ENCODE measurements at regions not wholly inside any gene's neighbourhood (a gene's known extent, or its start where the extent isn't known, plus 50 kb on each side); places are given as distances from the start of the nearest gene placed in this dataset.

DNA sequence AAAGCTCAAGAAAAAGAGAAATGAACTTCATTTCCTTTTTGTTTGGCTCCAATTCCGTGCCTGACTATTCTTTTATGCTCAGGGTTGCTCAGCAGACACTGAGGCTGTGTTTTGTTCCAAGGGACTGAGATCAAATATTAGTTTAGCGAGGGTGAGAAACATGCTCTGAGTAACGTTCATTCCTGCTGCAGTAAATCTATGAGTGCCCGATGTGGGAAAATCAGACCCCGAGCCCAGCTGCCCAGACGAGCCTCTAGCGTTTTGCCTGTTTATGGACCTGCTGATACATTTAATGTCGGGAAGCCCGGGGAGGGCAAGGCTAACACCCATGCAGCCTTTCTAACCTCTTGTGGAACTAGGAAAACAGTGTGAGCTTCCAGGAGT is 119.2 kb downstream of the VAPA start:
- peaks cover 7% of the 10 kb centered on the region for H3K4me1 Mint-ChIP-seq (ENCODE audit: insufficient read depth, unreplicated experiment)
- intact Hi-C loops (cut with micrococcal nuclease) = no loop called here
- no peaks in the 10 kb centered on the region for H3K36me3 Mint-ChIP-seq (ENCODE audit: insufficient read depth, unreplicated experiment)
- ChIA-PET POLR2A (no interaction called here), CTCF (no interaction called here)
- no peaks in the 10 kb centered on the region for H3K9me3 Mint-ChIP-seq (ENCODE audit: unreplicated experiment)
- no peak overlapping the region for H3K27ac Mint-ChIP-seq (ENCODE audit: low read depth, unreplicated experiment)
- no peak for TF ChIP-seq CTCF (IDR thresholded peaks at IDR 0.05; ENCODE audit: unreplicated experiment)
- H3K4me3 Mint-ChIP-seq (ENCODE audit: unreplicated experiment) = no peak overlapping the region
- no TSS peak for BruUV-seq (replicated peaks)
- no peak for DNase-seq (ENCODE audit: unreplicated experiment)
- H3K27me3 Mint-ChIP-seq (ENCODE audit: insufficient read depth, unreplicated experiment) = no peaks in the 10 kb centered on the region

DNA sequence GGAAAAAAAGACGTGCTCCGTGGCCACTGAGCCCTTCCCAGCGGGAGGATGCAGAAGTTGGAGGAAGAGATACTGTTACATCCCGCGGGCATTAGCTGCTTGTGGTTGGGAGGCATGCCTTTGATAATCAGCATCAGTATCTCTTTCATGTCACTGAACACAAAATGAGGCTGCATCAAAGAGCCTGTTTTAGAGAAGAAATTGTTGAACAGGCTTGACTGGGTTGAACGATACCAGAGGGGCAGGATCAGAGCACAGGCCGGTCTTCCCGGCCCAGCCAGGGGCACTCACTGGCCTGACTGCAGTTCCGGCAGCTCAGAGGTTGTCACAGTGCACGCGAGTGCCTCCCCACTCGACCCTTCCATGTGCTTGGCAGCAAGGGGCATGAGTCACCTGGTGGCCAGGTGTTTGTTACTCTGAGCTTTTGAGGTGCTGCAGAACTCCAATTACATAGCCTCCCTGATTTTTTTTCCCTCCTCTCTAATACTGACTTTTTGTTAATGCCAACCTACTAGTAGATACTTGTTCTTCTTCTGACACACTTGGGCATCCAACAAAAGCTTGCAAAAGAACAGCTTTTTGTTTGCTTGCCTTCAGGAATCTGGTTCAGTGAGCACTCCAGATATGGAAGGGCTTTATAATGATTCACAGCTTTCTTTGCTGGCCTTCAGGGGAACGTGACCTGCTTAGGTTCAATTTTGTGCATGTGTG is 121.6 kb downstream of the VAPA start:
- no TSS peak for BruUV-seq (replicated peaks)
- H3K4me1 Mint-ChIP-seq (ENCODE audit: insufficient read depth, unreplicated experiment) = peaks cover 7% of the 10 kb centered on the region
- POLR2A ChIA-PET = interaction anchor here (0.6 to 2.1 kb wide), 6 partner anchors 13 to 377 kb away, joined by 3 to 12 read pairs (median 6); no protein-coding TSS in a partner anchor
- no peaks in the 10 kb centered on the region for H3K9me3 Mint-ChIP-seq (ENCODE audit: unreplicated experiment)
- H3K27me3 Mint-ChIP-seq (ENCODE audit: insufficient read depth, unreplicated experiment) = no peaks in the 10 kb centered on the region
- no peaks in the 10 kb centered on the region for H3K36me3 Mint-ChIP-seq (ENCODE audit: insufficient read depth, unreplicated experiment)
- H3K4me3 Mint-ChIP-seq (ENCODE audit: unreplicated experiment) = no peak overlapping the region
- intact Hi-C loops (cut with micrococcal nuclease) = no loop called here
- CTCF ChIA-PET = interaction anchor here (0.7 to 1.4 kb wide), 4 partner anchors 18 to 482 kb away, joined by 3 to 5 read pairs (median 4); no protein-coding TSS in a partner anchor
- H3K27ac Mint-ChIP-seq (ENCODE audit: low read depth, unreplicated experiment) = no peak overlapping the region
- no peak for TF ChIP-seq CTCF (IDR thresholded peaks at IDR 0.05; ENCODE audit: unreplicated experiment)
- DNase-seq (ENCODE audit: unreplicated experiment) = peak; percentile 32

DNA sequence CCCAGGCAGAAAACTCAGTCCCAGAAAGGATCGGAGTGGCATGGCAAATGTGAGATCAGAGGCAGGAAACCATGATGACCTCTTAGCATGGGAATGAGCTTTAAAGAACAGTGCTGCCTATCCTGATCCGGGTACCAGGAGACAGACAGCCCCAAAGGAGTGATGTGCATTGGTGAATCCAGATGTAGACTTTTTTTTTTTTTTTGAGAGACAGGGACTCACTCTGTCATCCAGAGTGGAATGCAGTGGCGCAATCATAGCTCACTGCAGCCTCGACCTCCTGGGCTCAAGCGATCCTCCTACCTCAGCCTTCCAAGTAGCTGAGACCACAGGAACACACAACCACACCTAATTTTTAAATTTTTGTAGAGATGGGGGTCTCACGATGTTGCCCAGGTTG is 122.7 kb downstream of the VAPA start:
- intact Hi-C loops (cut with micrococcal nuclease) = no loop called here
- Mint-ChIP-seq H3K27me3 (ENCODE audit: insufficient read depth, unreplicated experiment) (no peaks in the 10 kb centered on the region), H3K27ac (ENCODE audit: low read depth, unreplicated experiment) (no peak overlapping the region), H3K9me3 (ENCODE audit: unreplicated experiment) (no peaks in the 10 kb centered on the region), H3K36me3 (ENCODE audit: insufficient read depth, unreplicated experiment) (no peaks in the 10 kb centered on the region), H3K4me3 (ENCODE audit: unreplicated experiment) (no peak overlapping the region), H3K4me1 (ENCODE audit: insufficient read depth, unreplicated experiment) (peaks cover 7% of the 10 kb centered on the region)
- BruUV-seq (replicated peaks) = no TSS peak
- no peak for TF ChIP-seq CTCF (IDR thresholded peaks at IDR 0.05; ENCODE audit: unreplicated experiment)
- POLR2A ChIA-PET = interaction anchor here (1.4 to 2.1 kb wide), 3 partner anchors 15 to 376 kb away, joined by 5 to 12 read pairs (median 10); no protein-coding TSS in a partner anchor
- CTCF ChIA-PET = interaction anchor here (0.6 to 0.9 kb wide), 2 partner anchors 22 to 26 kb away, joined by 3 read pairs; no protein-coding TSS in a partner anchor
- no peak for DNase-seq (ENCODE audit: unreplicated experiment)

DNA sequence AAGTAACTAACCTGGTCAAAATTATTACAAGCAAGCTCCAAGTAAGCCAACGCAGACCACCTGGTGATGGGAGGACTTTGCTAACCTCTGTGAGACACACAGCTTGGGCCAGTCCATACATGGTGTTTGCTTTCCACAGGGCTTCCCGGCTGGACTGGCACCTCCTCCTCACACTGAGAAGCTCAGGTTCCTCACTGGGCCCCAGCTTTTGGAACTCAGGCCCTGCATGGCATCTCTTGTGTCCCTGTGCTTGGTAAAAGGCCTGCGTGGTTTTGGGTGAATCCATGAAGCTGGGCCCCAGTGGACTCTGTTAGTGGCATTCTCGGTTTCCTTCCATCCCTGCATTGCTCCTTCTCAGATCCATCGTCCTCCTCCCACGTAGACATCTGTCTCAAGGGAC is 123.4 kb downstream of the VAPA start:
- no peak overlapping the region for H3K27ac Mint-ChIP-seq (ENCODE audit: low read depth, unreplicated experiment)
- ChIA-PET CTCF (interaction anchor here (0.8 to 0.9 kb wide), 2 partner anchors 21 to 176 kb away, joined by 3 read pairs; no protein-coding TSS in a partner anchor), POLR2A (interaction anchor here (2.1 kb wide), 1 partner anchor 21 kb away, joined by 10 read pairs; no protein-coding TSS in a partner anchor)

More for the DNA sequence above, 123.4 kb downstream of the VAPA start:
- Mint-ChIP-seq H3K27me3 (ENCODE audit: insufficient read depth, unreplicated experiment) (no peaks in the 10 kb centered on the region), H3K9me3 (ENCODE audit: unreplicated experiment) (peaks cover 7% of the 10 kb centered on the region), H3K4me3 (ENCODE audit: unreplicated experiment) (no peak overlapping the region), H3K36me3 (ENCODE audit: insufficient read depth, unreplicated experiment) (no peaks in the 10 kb centered on the region), H3K4me1 (ENCODE audit: insufficient read depth, unreplicated experiment) (peaks cover 7% of the 10 kb centered on the region)
- no peak for TF ChIP-seq CTCF (IDR thresholded peaks at IDR 0.05; ENCODE audit: unreplicated experiment)
- BruUV-seq (replicated peaks) = no TSS peak
- intact Hi-C loops (cut with micrococcal nuclease) = no loop called here
- no peak for DNase-seq (ENCODE audit: unreplicated experiment)
